HG03135 (cell line): ENCODE measurements at regions not wholly inside any gene's neighbourhood (a gene's known extent, or its start where the extent isn't known, plus 50 kb on each side); places are given as distances from the start of the nearest gene placed in this dataset.
"Not testable (repeated sequence)": the region's sequence is repeated elsewhere in the genome, so short reads cannot be mapped to it uniquely, and the experiment has no call there.

Source experiments
- ATAC-seq: cut with Tn5 transposase; IDR thresholded peaks from one replicate; pipeline ENCODE4 v1.9.1; 2021; ENCODE audit warnings: mild to moderate bottlenecking, moderate library complexity; ENCODE audit not compliant: unreplicated experiment

DNA sequence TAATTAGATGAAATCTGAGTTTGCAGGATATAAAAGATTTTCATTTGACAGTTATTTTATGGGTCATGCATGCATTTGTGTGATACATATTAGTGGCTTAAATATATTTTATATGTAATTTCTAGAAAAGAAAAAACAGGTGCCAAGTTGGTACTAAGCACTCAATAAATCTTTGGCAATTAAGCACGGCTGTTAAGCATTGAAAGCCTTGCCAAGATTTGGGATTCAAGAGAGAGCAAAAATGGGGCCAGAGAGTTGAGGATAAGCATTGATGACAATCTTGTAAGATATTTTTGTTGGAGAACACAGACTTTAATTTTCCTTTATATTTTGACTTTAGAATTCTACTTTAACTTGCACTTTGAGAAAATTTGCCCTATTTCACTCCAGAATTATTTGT, 249.8 kb upstream of the MAD2L1 start:
- no peak for ATAC-seq

DNA sequence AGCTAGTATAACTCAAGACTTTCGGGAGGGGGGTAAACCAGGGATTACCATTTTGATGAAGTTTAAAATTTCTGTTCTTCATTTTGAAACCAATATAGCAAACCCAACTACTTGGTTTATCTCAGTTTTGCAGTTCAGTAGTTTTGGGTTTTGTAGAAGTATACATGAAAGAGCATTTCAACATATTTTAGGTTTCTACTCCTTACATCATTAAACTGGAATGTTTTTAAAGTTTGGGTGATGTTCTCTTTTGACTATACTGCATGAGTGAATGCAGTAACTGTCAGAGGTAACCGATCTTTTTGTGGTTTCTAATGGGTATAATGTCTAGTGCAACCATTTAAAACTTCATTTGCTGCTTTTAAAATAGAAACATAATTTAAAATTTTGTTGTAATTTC, 248.3 kb upstream of the MAD2L1 start:
- ATAC-seq = no peak

DNA sequence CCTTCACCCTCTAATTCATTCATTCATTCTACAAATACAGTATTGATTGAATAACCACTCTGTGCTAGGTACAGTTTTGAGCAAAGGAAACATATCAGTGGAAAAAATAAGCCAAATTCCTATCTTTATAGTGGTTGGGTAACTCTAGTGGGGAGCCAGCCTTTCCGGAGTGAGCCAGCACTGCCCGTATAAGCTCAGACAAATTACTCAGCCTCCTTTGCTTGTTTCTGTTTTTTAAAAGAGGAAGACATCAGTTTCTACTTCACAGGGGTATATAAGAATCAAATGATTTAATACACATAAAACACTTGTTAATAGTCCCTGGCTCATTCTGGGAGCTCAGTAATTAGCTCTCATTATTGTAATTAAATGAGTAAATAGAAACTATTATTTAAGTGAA, 238.2 kb upstream of the MAD2L1 start:
- no peak for ATAC-seq

DNA sequence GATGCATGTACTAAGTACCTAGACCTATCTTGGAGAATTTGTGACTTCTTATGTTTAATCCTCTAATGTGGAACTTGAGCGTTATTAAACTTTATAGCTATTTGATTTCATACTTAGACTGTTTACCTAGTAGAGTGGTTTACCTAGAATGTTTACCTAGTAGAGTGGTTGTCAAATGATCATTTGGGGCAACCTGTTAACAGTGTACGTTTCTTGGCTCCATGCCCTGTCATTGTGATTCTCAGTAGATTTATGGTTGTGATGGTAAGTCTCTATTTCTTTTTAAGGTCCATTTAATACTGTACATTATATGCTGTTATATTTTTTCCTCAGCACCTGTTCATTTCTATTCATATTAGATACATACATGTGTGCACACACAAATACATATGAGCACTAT, 233.0 kb upstream of the MAD2L1 start:
- ATAC-seq = no peak

DNA sequence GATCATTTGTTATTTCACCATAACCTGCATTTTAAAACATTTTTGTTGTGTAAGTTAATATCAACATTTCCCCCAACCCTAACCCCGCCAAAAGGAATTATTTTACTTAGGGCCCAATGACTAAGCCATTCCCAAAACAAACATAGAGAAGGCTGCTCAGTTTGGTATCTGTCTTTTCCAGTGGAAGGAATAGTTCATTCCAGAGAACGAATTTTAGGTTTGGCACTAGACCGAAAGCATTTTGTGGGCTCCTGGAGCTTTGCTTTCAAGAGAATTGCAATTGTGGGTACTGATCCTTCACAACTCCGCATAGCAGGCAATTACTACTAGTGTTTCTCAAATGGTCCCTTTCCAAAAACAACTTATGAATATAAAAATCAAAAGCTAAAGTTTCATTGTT, 226.7 kb upstream of the MAD2L1 start:
- no peak for ATAC-seq

DNA sequence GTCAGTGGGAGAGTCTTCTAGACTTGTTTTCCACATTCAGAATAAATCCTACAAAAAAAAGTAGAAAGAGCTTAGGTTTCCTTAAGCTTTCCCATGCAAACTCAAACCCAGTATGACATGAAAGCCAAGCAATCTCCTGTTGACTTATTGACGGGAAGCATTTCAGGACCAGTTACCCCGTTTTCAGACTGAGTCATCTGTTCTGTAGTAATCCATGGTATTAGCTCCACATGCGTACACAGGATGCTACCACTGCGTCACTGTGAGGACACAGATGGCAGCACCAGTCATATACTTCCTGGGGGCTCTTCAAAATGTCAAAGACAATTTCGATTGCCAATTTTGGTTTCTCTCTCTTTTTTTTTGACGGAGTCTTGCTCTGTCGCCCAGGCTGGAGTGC, 224.9 kb upstream of the MAD2L1 start:
- no peak for ATAC-seq

DNA sequence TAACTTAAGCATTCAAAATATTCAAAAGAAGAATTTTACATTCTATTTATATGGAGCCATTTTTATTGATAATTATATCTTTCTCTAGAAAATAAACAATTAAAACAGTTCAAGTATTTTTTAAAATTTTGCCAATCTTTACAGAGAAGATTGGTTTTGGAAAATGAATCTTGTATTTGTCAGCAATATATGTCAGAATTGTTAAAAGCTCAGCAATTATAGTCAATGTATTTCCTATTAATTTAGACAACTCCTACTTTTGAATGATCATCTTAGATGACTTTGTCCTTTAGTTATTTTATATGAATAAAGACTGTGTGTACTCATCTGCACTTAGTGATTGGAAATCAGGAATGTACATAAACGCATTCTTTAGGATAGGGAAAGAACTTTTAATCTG, 223.9 kb upstream of the MAD2L1 start:
- ATAC-seq = no peak

DNA sequence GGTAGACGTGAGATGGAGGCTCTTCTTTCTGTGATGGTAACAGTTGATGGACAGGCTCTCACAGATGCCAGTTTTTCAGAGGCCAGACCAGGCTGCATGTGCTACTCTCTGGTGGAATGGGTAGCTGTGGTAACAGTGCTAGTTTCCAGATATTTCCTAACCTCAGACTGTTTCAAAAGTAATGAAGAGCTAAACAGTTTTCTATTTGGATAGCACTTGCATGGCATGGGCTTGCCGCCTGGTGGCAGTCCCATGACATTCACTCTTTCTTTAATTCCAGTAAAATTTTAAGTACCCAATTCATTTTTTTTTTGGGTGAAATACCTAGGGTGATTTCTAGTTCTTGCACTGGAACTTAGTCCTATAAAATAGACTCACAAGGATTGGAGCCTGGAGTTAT, 220.2 kb upstream of the MAD2L1 start:
- ATAC-seq = no peak

DNA sequence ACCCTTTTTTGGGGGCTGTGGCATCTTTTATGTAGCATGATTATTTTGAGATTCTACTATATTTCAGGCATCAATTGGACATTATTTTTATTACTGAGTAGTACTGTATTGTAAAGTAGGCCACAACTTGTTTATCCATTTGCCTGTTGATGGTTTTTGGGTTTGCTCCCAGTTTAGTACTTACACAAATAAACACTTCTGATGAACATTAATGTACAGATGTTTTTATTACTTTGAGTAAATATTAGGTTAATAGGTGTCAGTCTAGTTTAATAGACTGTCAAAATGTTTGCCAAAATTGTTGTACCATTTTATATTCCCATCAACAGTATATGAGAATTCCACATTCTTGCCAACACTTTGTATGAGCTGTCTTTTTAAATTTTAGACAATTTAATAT, 214.9 kb upstream of the MAD2L1 start:
- no peak for ATAC-seq

DNA sequence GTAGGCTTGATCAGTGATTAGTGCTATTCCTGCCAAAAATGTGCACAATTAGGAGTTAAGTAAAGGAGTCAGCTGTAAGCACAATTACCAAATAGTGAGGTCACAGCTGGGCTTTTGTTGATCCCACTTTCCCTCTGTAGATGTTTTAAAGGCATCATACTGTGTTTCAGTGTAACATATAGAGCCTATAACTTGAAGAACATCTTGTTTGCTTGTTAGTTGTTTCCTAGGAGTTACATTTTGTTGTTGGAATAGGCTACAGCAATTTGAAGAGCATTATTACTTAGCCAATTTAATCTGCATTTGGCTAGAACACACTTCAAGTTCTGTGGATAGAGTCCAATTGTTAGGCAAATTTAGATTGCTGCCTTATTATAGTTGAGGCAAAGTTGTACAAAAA, 210.7 kb upstream of the MAD2L1 start:
- no peak for ATAC-seq

DNA sequence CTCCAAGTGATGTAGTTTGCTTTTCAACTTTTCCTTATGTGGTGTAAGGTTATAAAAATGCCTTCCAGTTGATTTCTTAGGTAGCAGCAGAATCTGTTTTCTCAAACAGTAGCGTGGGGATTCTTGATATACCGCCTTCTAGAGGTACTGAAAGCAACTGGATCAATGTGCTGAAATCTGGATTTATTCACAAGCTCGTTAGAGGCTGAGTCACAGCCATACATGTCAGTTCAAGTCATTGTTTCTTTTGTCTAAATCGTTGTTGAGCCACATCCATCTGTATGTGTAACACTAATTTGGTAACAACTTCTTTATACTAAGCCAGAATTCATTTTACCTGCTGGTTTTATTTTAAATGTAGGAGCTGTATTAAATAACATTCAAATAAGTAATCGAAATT, 200.0 kb upstream of the MAD2L1 start:
- ATAC-seq = no peak

DNA sequence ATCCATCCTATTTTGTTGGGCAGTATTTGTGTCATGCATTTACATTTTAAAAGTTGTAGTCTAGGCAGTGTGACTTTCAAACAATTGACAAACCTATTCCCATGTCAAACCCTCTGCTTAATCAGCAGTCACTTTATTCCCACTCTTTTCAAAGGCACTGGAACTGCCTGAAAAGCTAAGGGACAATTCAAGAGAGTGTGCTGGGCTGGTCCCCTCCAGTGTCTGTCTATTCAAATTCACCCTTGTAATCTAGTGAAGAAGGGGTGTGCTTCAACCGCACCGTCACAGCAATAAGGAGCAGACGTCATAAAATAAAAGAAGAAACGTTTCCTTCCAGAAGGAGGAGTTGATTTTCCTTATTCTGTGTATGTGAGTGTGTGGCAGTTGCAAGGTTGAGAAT, 197.0 kb upstream of the MAD2L1 start:
- ATAC-seq = no peak

DNA sequence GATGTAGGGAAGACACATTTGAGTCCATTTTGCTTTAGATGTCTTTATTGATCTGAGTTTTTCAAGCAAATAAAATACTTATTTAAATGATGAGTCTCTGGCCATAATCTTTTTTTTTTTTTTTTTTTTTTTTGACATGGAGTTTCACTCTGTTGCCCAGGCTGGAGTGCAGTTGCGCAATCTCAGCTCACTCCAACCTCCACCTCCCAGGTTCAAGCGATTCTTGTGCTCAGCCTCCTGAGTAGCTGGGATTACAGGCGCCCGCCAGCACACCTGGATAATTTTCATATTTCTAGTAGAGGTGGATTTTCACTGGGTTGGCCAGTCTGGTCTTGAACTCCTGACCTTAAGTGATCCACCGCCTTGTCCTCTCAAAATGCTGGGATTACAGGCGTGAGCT, 194.5 kb upstream of the MAD2L1 start:
- ATAC-seq = no peak

DNA sequence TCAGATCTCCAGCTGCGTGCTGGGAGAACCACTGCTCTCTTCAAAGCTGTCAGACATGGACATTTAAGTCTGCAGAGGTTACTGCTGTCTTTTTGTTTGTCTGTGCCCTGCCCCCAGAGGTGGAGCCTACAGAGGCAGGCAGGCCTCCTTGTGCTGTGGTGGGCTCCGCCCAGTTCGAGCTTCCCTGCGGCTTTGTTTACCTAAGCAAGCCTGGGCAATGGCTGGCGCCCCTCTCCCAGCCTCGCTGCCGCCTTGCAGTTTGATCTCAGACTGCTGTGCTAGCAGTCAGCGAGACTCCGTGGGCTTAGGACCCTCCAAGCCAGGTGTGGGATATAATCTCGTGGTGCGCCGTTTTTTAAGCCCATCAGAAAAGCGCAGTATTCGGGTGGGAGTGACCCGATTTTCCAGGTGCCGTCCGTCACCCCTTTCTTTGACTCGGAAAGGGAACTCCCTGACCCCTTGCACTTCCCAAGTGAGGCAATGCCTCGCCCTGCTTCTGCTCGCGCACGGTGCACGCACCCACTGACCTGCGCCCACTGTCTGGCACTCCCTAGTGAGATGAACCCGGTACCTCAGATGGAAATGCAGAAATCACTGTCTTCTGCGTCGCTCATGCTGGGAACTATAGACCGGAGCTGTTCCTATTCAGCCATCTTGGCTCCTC, 189.6 kb upstream of the MAD2L1 start:
- not testable (repeated sequence) for ATAC-seq

DNA sequence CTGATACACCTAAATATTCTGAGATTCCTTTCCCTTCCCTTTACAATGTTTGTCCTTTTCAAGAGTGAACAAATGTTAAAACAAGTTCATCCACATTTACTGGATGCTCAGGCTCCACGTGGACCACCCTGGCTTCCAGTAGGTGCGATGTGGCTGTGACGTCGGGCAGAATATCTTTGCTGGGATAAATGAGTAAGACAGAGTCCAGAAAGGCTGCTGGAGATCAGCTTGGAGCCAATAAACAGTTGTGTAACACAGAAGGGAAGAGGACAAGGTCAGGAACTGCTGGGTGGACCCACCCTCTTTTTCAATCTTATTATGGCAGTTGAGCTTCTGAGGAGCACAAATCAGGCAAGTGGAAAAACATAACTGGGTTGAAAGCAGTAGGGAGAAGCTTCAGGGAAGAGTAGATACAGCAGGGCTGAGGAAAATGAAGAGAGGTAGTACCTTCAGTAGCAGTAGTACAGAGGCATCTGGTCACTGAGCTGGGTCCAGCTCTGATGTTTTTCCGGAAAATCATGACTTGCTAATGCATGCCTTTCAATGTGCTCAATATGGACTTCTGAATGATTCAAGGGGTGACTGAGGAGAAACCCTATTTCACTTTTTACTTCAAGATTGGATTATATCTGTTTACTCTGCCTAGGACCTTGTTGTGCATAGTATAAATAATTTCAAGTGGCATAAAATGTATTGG, 171.8 kb upstream of the MAD2L1 start:
- ATAC-seq = no peak

DNA sequence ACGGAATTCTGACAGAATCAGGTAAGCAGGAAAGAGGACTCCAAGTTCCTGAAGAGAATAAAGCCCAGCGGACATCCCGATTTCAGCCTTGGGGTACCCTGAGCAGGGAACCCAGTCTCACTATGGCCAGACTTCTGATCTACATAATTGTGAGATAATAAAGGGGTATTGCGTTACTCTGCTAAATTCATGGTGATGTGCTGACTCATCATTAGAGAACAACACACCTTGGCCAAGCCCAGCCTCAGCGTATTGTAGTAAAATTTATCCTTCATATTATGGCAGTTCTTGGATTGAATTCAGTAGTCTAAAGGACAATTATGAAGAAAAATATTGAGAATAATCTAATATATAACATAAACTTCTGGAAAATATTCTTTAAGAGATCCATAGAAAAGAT, 170.2 kb upstream of the MAD2L1 start:
- no peak for ATAC-seq

DNA sequence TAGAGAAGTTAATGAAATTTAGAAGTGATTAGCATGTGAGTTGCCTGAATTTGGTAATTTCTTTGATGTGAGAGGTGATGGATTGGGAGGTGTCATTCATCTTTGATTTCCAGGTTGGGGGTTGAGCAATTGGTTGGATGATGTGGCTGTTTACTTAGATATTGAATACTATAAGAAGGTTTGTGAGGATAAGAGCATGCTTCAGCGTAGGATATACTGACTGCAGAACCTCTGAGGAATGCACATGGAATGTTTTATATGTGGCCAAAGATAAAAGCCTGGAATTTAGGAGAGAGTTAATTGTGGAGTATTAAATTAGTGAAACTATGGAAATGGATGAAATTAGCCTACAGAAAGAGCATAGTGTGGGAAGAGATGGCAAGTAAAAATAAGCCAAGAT, 165.4 kb upstream of the MAD2L1 start:
- no peak for ATAC-seq

DNA sequence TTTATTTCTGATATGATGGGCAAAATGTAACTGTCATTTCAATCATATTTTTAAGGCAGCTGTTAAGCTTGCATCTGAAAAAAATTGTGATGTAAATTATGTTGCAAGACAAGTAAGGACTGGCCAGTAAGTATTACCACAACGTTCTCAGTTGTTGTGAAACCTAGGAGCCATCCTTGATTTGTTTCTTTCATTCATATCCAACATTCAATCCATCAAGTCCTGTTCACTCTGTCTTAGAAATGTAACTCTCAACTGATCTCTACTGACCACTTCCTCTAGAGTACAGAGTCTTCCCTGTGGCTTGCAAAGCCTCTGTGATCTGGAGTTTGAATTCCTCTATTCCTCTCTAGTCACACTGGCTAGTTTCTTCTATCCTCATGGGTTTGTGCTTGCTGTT, 161.4 kb upstream of the MAD2L1 start:
- no peak for ATAC-seq

DNA sequence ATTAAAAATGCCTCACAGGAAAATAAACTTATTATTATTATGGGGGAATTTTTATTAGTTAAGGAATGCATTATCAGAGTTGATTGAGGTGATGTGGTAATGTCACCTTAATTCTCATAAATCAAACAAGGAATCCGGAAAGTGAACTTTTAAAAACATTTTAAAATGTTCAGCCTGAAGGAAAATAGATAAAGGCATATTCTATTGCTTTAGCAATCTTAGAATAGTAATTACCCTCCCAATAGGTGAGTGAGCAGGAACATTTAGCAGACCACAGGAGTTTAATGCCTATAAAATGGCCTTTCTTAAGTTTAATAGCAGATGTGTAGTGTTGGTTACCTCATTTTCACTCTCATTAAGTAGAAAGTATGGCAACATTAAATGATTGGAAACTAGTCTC, 160.9 kb upstream of the MAD2L1 start:
- no peak for ATAC-seq

DNA sequence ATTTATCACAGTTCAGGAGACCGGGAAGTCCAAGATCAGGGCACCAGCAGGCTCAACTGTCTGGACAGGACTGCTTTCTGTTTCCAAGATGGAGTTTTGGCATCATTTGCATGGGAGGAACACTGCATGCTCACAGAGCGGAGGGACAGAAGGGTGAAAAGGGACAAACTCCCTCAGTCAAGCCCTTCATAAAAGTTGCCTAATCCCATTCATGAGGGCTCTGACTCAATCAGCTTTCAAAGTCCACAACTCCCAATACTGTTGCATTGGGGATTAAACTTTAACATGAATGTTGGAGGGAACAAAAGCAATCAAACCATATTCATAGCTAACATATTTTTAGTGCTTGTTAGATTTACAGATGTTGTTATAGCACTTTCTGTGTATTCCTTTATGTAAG, 158.9 kb upstream of the MAD2L1 start:
- no peak for ATAC-seq

DNA sequence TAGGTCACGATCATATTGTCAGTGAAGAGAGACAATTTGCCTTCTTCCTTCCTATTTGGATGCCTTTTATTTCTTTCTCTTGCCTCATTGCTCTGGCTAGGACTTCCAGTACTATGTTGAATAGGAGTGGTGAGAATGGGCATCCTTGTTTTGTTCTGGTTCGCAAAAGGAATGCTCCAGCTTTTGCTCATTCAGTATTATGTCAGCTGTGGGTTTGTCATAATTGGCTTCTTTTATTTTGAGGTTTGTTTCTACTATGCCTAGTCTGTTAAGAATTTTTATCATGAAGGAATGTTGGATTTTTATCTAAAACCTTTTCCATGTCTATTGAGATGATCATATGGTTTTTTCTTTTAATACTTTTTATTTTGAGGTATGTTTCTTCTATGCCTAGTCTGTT, 152.3 kb upstream of the MAD2L1 start:
- no peak for ATAC-seq

DNA sequence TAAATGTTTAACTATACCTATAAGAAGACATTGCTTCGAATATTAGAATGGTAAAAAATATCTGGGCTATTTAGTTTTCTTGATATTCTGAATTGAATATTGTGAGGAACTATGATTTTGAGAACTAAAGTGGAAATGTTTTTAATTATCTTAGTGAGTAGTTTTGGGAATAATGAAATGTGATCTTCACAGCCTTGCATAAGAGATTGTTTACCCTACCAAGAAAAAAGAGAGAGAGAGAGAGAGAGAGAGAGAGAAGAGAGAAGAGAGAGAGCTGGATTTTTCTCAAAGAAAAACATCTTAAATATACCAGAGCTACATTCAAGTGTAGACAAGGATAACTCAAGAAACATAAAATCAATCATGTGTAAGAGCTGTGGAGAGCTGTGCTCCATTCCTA, 148.7 kb upstream of the MAD2L1 start:
- ATAC-seq = no peak

DNA sequence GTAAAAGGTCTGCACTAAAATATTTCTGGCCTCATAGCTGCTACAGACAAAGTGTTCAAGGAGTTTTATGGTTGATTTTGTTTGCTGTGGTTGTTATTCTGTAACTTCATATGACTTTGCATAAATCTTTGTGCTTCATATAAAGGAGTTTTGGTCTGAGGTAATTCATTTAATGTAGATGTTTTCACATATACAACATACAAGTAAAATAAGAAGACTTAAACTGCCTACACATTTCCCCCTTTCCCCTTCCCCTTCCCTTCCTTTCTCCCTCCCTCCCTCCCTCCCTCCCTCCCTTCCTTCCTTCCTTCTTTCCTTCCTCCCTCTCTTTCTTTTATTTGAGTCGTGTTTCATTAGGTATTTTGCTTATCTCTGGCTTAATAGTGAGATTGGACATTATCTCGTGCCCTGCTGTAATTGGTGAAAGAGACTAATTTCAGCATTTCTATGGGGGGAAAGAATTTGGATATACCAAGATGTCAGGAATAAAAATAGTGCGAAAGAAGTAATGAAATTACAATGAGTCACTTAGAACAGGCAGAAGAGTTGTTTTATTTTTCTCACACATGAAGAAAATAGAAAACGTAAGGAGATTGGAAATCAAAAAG, 144.9 kb upstream of the MAD2L1 start:
- no peak for ATAC-seq
